HUES6 (cell line): ENCODE measurements at regions not wholly inside any gene's neighbourhood (a gene's known extent, or its start where the extent isn't known, plus 50 kb on each side); places are given as distances from the start of the nearest gene placed in this dataset.

Experiments
- H3K27ac ChIP-seq: 2 replicates; pipeline ENCODE4 v1.7.0; 2013; ENCODE audit warnings: low read depth, mild to moderate bottlenecking, low read length, inconsistent platforms
- H3K27me3 ChIP-seq: 2 replicates; pipeline ENCODE4 v1.6.1; 2013; ENCODE audit warnings: low read length; ENCODE audit not compliant: control insufficient read depth, insufficient read depth
- H3K36me3 ChIP-seq: 2 replicates; pipeline ENCODE4 v1.6.1; 2013; ENCODE audit warnings: low read length; ENCODE audit not compliant: control insufficient read depth, insufficient read depth
- H3K4me1 ChIP-seq: 2 replicates; pipeline ENCODE4 v1.6.1; 2013; ENCODE audit warnings: low read length; ENCODE audit not compliant: control insufficient read depth, insufficient read depth
- H3K4me3 ChIP-seq: 2 replicates; pipeline ENCODE4 v1.5.1; 2013; ENCODE audit warnings: low read depth, low read length
- H3K9ac ChIP-seq: one replicate; pipeline ENCODE4 v1.6.1; 2013; ENCODE audit warnings: mild to moderate bottlenecking, low read length
- H3K9me3 ChIP-seq: 2 replicates; pipeline ENCODE4 v1.6.1; 2013; ENCODE audit warnings: low read depth, low read length; ENCODE audit not compliant: control insufficient read depth, insufficient read depth

- H3K27me3 ChIP-seq: no peaks in the 10 kb centered on the region
- no peak overlapping the region for H3K4me3 ChIP-seq
- H3K9me3 ChIP-seq: no peaks in the 10 kb centered on the region
- H3K9ac ChIP-seq: no peak overlapping the region
- H3K4me1 ChIP-seq: no peaks in the 10 kb centered on the region
- no peaks in the 10 kb centered on the region for H3K36me3 ChIP-seq
- no peak overlapping the region for H3K27ac ChIP-seq
These were observed 74.0 kb downstream of the GATA3 start for GRCh38 chr10:8128511-8128910.

GRCh38 chr10:8129438-8129837 is 75.0 kb downstream of the GATA3 start:
- no peaks in the 10 kb centered on the region for H3K4me1 ChIP-seq
- no peaks in the 10 kb centered on the region for H3K36me3 ChIP-seq
- no peak overlapping the region for H3K27ac ChIP-seq
- H3K27me3 ChIP-seq: no peaks in the 10 kb centered on the region
- no peaks in the 10 kb centered on the region for H3K9me3 ChIP-seq
- no peak overlapping the region for H3K4me3 ChIP-seq
- no peak overlapping the region for H3K9ac ChIP-seq

GRCh38 chr10:8130973-8131911 is 76.8 kb downstream of the GATA3 start:
- Histone ChIP-seq H3K27me3 (no peaks in the 10 kb centered on the region), H3K27ac (no peak overlapping the region), H3K4me3 (no peak overlapping the region), H3K36me3 (no peaks in the 10 kb centered on the region), H3K9ac (no peak overlapping the region), H3K4me1 (no peaks in the 10 kb centered on the region), H3K9me3 (no peaks in the 10 kb centered on the region)

GRCh38 chr10:8133146-8133545 is 78.7 kb downstream of the GATA3 start:
- no peak overlapping the region for H3K4me3 ChIP-seq
- no peak overlapping the region for H3K27ac ChIP-seq
- H3K27me3 ChIP-seq: no peaks in the 10 kb centered on the region
- H3K9ac ChIP-seq: no peak overlapping the region
- H3K4me1 ChIP-seq: no peaks in the 10 kb centered on the region
- H3K36me3 ChIP-seq: no peaks in the 10 kb centered on the region
- H3K9me3 ChIP-seq: no peaks in the 10 kb centered on the region

- Histone ChIP-seq H3K9me3 (no peaks in the 10 kb centered on the region), H3K36me3 (no peaks in the 10 kb centered on the region), H3K4me1 (no peaks in the 10 kb centered on the region), H3K9ac (no peak overlapping the region), H3K27ac (no peak overlapping the region), H3K4me3 (no peak overlapping the region), H3K27me3 (no peaks in the 10 kb centered on the region)
These were observed 82.2 kb downstream of the GATA3 start for GRCh38 chr10:8136736-8137135.

- no peak overlapping the region for H3K27ac ChIP-seq
- no peak overlapping the region for H3K9ac ChIP-seq
- no peaks in the 10 kb centered on the region for H3K9me3 ChIP-seq
- no peaks in the 10 kb centered on the region for H3K4me1 ChIP-seq
- H3K4me3 ChIP-seq: no peak overlapping the region
- no peaks in the 10 kb centered on the region for H3K27me3 ChIP-seq
- no peaks in the 10 kb centered on the region for H3K36me3 ChIP-seq
These were observed 82.8 kb downstream of the GATA3 start for GRCh38 chr10:8137272-8137681.

GRCh38 chr10:8137726-8138125 is 83.2 kb downstream of the GATA3 start:
- Histone ChIP-seq H3K4me3 (no peak overlapping the region), H3K4me1 (no peaks in the 10 kb centered on the region), H3K27me3 (no peaks in the 10 kb centered on the region), H3K9me3 (no peaks in the 10 kb centered on the region), H3K27ac (no peak overlapping the region), H3K9ac (no peak overlapping the region), H3K36me3 (no peaks in the 10 kb centered on the region)

GRCh38 chr10:8138471-8138870 is 84.0 kb downstream of the GATA3 start:
- Histone ChIP-seq H3K9me3 (no peaks in the 10 kb centered on the region), H3K9ac (no peak overlapping the region), H3K36me3 (no peaks in the 10 kb centered on the region), H3K4me3 (no peak overlapping the region), H3K27ac (no peak overlapping the region), H3K4me1 (no peaks in the 10 kb centered on the region), H3K27me3 (no peaks in the 10 kb centered on the region)

- H3K27ac ChIP-seq: no peak overlapping the region
- H3K9me3 ChIP-seq: no peaks in the 10 kb centered on the region
- H3K36me3 ChIP-seq: no peaks in the 10 kb centered on the region
- H3K9ac ChIP-seq: no peak overlapping the region
- H3K4me1 ChIP-seq: no peaks in the 10 kb centered on the region
- H3K4me3 ChIP-seq: no peak overlapping the region
- no peaks in the 10 kb centered on the region for H3K27me3 ChIP-seq
These were observed 90.0 kb downstream of the GATA3 start for GRCh38 chr10:8144496-8144895.

- no peak overlapping the region for H3K27ac ChIP-seq
- H3K27me3 ChIP-seq: no peaks in the 10 kb centered on the region
- H3K36me3 ChIP-seq: no peaks in the 10 kb centered on the region
- no peak overlapping the region for H3K9ac ChIP-seq
- H3K4me1 ChIP-seq: no peaks in the 10 kb centered on the region
- no peak overlapping the region for H3K4me3 ChIP-seq
- H3K9me3 ChIP-seq: no peaks in the 10 kb centered on the region
These were observed 92.2 kb downstream of the GATA3 start for GRCh38 chr10:8146650-8147049.

GRCh38 chr10:8149991-8150390 is 95.5 kb downstream of the GATA3 start:
- Histone ChIP-seq H3K27ac (no peak overlapping the region), H3K27me3 (no peaks in the 10 kb centered on the region), H3K9ac (no peak overlapping the region), H3K4me1 (no peaks in the 10 kb centered on the region), H3K4me3 (no peak overlapping the region), H3K9me3 (no peaks in the 10 kb centered on the region), H3K36me3 (no peaks in the 10 kb centered on the region)
